HepG2 (cell line): ENCODE measurements at regions not wholly inside any gene's neighbourhood (a gene's known extent, or its start where the extent isn't known, plus 50 kb on each side); places are given as distances from the start of the nearest gene placed in this dataset.

ENCODE experiments used
- ATAC-seq: fragments of 200-7000 bp; cut with Tn5 transposase; 3 replicates; pipeline ENCODE4 v1.9.1; 2020; ENCODE audit warnings: mild to moderate bottlenecking, moderate library complexity
- BruUV-seq: library from RNA; stranded (reverse); fragments of 400-500 nt; replicated peaks from 2 replicates; lab custom pipeline; 2021; lab: Mats Ljungman, UMichigan
- CTCF ChIA-PET: fragments of 300-600 bp; formaldehyde crosslinking; extraction: SDS; loops from one replicate; lab custom pipeline; 2021; ENCODE audit warnings: low total read pairs, inconsistent platforms, low intra/inter-chr PET ratio; lab: Yijun Ruan, JAX
- POLR2A ChIA-PET: fragments of 350-600 bp; sonication (Branson Sonifier 250); formaldehyde crosslinking; loops from one replicate; lab custom pipeline; 2020; ENCODE audit warnings: antibody characterized with exemption, inconsistent platforms; lab: Yijun Ruan, JAX
- DNase-seq: peaks from one replicate; pipeline ENCODE4 v3.0.0-alpha.2; 2015; ENCODE audit warnings: low spot score
- FAIRE-seq: peaks from 3 replicates; lab custom pipeline; 2011; peaks lifted over from hg19 to GRCh38; lab: Jason Lieb, UNC
- H2AFZ ChIP-seq: one replicate; pipeline ENCODE4 v1.6.1; 2011; ENCODE audit warnings: low read length, inconsistent platforms
- H3K27ac ChIP-seq: fragments of 300-600 bp; 3 replicates; pipeline ENCODE4 v1.8.0; 2011; ENCODE audit warnings: mixed run types, mild to moderate bottlenecking, mixed read lengths, low read length, inconsistent platforms; ENCODE audit not compliant: insufficient read depth; ENCODE audit errors: extremely low read length
- H3K27me3 ChIP-seq, 2 experiments: fragments of 200-600 bp in 1 of 2; 2 replicates in 1 of 2; 3 replicates in 1 of 2; pipeline versions ENCODE4 v1.6.0 to v1.8.0; 2011; ENCODE audit warnings: low read length in 2 of 2, mild to moderate bottlenecking in 2 of 2, moderate library complexity in 2 of 2, inconsistent platforms in 1 of 2; ENCODE audit not compliant: insufficient read depth in 2 of 2, control insufficient read depth in 1 of 2
- H3K36me3 ChIP-seq, 2 experiments: fragments of 200-600 bp in 1 of 2; replicated peaks in 1 of 2; 2 replicates in 1 of 2; 3 replicates in 1 of 2; pipeline versions ENCODE4 v1.5.1 to v1.8.0; 2011; ENCODE audit warnings: low read length in 2 of 2, inconsistent platforms in 1 of 2; ENCODE audit not compliant: insufficient read depth in 2 of 2, control insufficient read depth in 1 of 2
- H3K4me1 ChIP-seq: 2 replicates; pipeline ENCODE4 v1.5.1; 2012; ENCODE audit warnings: low read length, inconsistent platforms; ENCODE audit not compliant: insufficient read depth
- H3K4me2 ChIP-seq: 2 replicates; pipeline ENCODE4 v1.6.0; 2011; ENCODE audit warnings: low read depth, low read length, inconsistent platforms
- H3K4me3 ChIP-seq, 3 experiments: fragments of 200-600 bp in 1 of 3; sonication (generic), shearing (Covaris generic) in 1 of 3; replicated peaks in 1 of 3; 2 replicates each; pipeline ENCODE4 v1.5.1; 2011 to 2016; ENCODE audit warnings: low read length in 3 of 3, inconsistent platforms in 2 of 3, low read depth in 2 of 3, mild to moderate bottlenecking in 2 of 3, control low read depth in 1 of 3, mixed read lengths in 1 of 3; ENCODE audit not compliant: insufficient read depth in 1 of 3
- H3K79me2 ChIP-seq: one replicate; pipeline ENCODE4 v1.6.1; 2011; ENCODE audit warnings: low read length, inconsistent platforms; ENCODE audit not compliant: insufficient read depth
- H3K9ac ChIP-seq: 2 replicates; pipeline ENCODE4 v1.6.0; 2011; ENCODE audit warnings: mild to moderate bottlenecking, low read depth, low read length, inconsistent platforms; ENCODE audit not compliant: insufficient read depth
- H3K9me3 ChIP-seq: 2 replicates; pipeline ENCODE4 v1.5.1; 2012; ENCODE audit warnings: mild to moderate bottlenecking, low read length
- H4K20me1 ChIP-seq: 2 replicates; pipeline ENCODE4 v1.6.0; 2011; ENCODE audit warnings: inconsistent platforms, mild to moderate bottlenecking, low read length, moderate library complexity; ENCODE audit not compliant: insufficient read depth
- MBNL3 ChIP-seq: fragments of 250-450 bp; sonication (Bioruptor Pico); conservative IDR thresholded peaks from 2 replicates; pipeline ENCODE4 v1.8.0; 2022; ENCODE audit warnings: mild to moderate bottlenecking, inconsistent platforms
- PPARG ChIP-seq: conservative IDR thresholded peaks from 2 replicates; pipeline ENCODE4 v1.6.1; 2016; ENCODE audit warnings: missing biosample characterization, missing genetic modification reagents
- ZNF205 ChIP-seq: IDR thresholded peaks from 2 replicates; pipeline ENCODE4 v1.6.1; 2018; ENCODE audit warnings: missing biosample characterization, missing genetic modification reagents
- WGBS: methylation state at CpG from one replicate; pipeline ENCODE4 v1.1.6; 2017; ENCODE audit warnings: low lambda C conversion rate; 5-methylcytosine and 5-hydroxymethylcytosine counted together
- in situ Hi-C: cut with HindIII; loops from 2 replicates; pipeline ENCODE4 v1.10.0; 2017; ENCODE audit warnings: low pct_unique_long_range_greater_than_20kb; ENCODE audit not compliant: extremely low pct_ligation_motif_present
- intact Hi-C: fragments of 100-400 bp; cut with micrococcal nuclease; formaldehyde crosslinking; loops from one replicate; pipeline ENCODE4 v1.10.0; 2022; ENCODE audit not compliant: unreplicated experiment
- TF ChIP-seq, protein P1 (sequence below): sonication (generic); formaldehyde crosslinking; IDR thresholded peaks from 2 replicates; pipeline ENCODE4 v1.4.0; 2020; ENCODE audit warnings: missing genetic modification reagents

DNA sequence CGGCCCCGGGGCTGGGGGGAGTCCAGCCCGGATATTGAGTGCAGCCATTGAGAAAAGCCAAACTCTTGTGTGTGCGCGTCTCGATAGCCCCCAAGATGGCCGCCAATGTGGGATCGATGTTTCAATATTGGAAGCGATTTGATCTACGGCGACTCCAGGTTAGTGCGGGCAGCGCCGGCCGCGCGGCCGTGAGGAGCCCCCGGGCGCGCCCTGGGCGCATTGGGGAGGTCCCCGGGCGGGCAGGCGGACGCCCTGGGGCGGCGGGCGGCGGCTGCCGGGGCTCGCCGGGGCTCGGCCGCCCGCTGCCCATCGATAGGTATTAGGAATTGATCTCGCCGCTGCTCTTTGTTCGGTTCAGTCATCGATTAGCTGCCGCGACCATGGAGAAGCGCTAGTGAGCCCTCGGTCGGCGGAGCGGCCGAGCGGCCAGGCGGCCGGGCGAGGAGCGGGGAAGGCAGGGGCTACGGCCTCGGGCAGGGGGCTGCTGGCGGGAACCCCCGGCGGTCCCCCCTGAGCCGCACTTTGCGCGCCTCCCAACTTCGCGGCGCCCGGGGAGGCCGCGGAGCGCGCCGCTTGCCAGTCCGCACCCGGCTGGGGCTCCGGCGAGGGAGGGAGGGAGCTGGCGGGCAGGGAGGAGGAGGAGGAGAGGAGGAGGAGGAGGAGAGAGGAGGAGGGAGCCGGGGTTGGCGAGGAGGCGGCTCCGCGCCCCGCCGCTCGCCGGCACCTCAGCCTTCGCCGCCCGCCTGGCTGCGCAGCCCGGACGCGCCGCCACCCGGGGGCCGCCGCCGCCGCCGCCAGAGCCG lies 113.9 kb upstream of the MYL2 start, which contains the start of gene CUX2:
Gene CUX2 (plus strand): TSS at position 83 of the 803 bp plus-strand sequence.
- Histone ChIP-seq H3K9ac (no peak within 1 kb of the TSS), H3K9me3 (no peaks in the 10 kb centered on the region)
- intact Hi-C loops: no loop called here
- 8% methylated on average over 26 of the region's 100 CpGs for WGBS
- POLR2A ChIA-PET: no interaction called here
- no peak for TF ChIP-seq MBNL3 (CRISPR knock-in tag)
- TF ChIP-seq, protein P1, sequence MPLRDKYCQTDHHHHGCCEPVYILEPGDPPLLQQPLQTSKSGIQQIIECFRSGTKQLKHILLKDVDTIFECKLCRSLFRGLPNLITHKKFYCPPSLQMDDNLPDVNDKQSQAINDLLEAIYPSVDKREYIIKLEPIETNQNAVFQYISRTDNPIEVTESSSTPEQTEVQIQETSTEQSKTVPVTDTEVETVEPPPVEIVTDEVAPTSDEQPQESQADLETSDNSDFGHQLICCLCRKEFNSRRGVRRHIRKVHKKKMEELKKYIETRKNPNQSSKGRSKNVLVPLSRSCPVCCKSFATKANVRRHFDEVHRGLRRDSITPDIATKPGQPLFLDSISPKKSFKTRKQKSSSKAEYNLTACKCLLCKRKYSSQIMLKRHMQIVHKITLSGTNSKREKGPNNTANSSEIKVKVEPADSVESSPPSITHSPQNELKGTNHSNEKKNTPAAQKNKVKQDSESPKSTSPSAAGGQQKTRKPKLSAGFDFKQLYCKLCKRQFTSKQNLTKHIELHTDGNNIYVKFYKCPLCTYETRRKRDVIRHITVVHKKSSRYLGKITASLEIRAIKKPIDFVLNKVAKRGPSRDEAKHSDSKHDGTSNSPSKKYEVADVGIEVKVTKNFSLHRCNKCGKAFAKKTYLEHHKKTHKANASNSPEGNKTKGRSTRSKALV (CRISPR knock-in tag): peak; percentile 36; the same call in 1 of the 2 replicates
- no peak for TF ChIP-seq PPARG (CRISPR knock-in tag)
- TF ChIP-seq ZNF205 (CRISPR knock-in tag): no peak
- TF ChIP-seq, all 625 proteins: peak for 1
- CTCF ChIA-PET: no interaction called here
- Histone ChIP-seq H2AFZ (no peak within 1 kb of the TSS), H3K4me3 (no peak within 1 kb of the TSS), H3K4me2 (no peak within 1 kb of the TSS), H3K36me3 (no peaks in the 10 kb centered on the region), H4K20me1 (no peaks in the 10 kb centered on the region), H3K79me2 (no peaks in the 10 kb centered on the region), H3K27ac (no peak within 1 kb of the TSS), H3K4me1 (no peaks in the 10 kb centered on the region), H3K27me3 (peaks cover 1 to 51% of the 10 kb centered on the region in 2 experiments; a peak in 4 of 5 replicates)
- in situ Hi-C loops: no loop called here
- no TSS peak for BruUV-seq
- FAIRE-seq (no peak), ATAC-seq (no peak; the same call in 2 of the 3 replicates), DNase-seq (no peak)
